ENCODE measurements at regions not wholly inside any gene's neighbourhood (a gene's known extent, or its start where the extent isn't known, plus 50 kb on each side); places are given as distances from the start of the nearest gene placed in this dataset.

DNA sequence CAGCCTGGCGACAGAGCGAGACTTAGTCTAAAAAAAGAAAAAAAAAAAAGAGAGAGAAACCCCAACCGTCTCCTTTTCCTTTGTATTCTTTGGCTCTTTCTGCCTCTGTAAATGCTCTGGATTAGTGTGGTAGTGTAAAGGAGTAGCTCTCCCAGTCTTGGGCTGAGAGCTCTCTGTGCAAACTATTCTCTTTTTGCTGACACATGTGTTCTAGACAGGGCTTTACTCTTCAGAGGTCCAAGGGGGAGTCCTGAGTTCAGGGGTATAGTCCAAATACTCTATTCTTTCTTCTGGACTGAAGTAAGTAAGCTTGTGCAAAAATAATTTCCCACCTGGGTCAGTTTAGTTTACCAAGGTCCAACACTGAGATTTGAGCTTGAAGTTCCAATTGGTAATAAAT lies 183.8 kb upstream of the KCNK2 start:
- peak; percentile 80 for TF ChIP-seq MAFK (IDR thresholded peaks at IDR 0.05; ENCODE audit: low read depth, low read length)
- TF ChIP-seq RFX5 (IDR thresholded peaks at IDR 0.05; ENCODE audit: low read depth, low read length) = no peak
- Histone ChIP-seq H2BK120ac (ENCODE audit: low read depth, low read length) (peak overlapping the region; percentile 74), H2BK5ac (ENCODE audit: low read depth, low read length, poor library complexity, severe bottlenecking) (no peak overlapping the region), H3K27me3 (ENCODE audit: control insufficient read depth, insufficient read depth, low read length) (no peaks in the 10 kb centered on the region), H2BK15ac (ENCODE audit: low read depth, low read length) (0 out of 3 replicates have a peak overlapping the region, but pooled peaks have one; percentile 26), H3K79me1 (ENCODE audit: low read depth in 1 of 2, low read length in 2 of 2) (no peaks in the 10 kb centered on the region), H3K9ac (ENCODE audit: low read depth, low read length) (no peak overlapping the region), H3K36me3 (ENCODE audit: control insufficient read depth, insufficient read depth, low read length) (no peaks in the 10 kb centered on the region), H3K14ac (replicated peaks; ENCODE audit: low read depth, low read length) (no peak overlapping the region), H4K8ac (ENCODE audit: low read depth in 2 of 2, low read length in 2 of 2) (no peak overlapping the region), H4K91ac (ENCODE audit: insufficient read depth, low read depth, low read length) (no peak overlapping the region), H3K23ac (ENCODE audit: low read depth, low read length) (no peak overlapping the region), H3K27ac (ENCODE audit: insufficient read depth, low read length) (no peak overlapping the region), H3K9me1 (ENCODE audit: insufficient read depth, low read length) (no peaks in the 10 kb centered on the region), H2BK20ac (ENCODE audit: low read depth, low read length) (peak overlapping the region; percentile 39; the same call in 1 of the 2 replicates), H4K5ac (ENCODE audit: low read depth, low read length) (no peak overlapping the region), H2AK5ac (ENCODE audit: low read depth, low read length) (no peak overlapping the region), H3K4me2 (ENCODE audit: low read depth, low read length) (no peak overlapping the region), H4K20me1 (ENCODE audit: insufficient read depth, low read length) (no peaks in the 10 kb centered on the region), H3K9me3 (ENCODE audit: control insufficient read depth, insufficient read depth, low read length) (no peaks in the 10 kb centered on the region), H3K4me3 (ENCODE audit: insufficient read depth, low read depth, low read length) (no peak overlapping the region), H2AK9ac (replicated peaks; ENCODE audit: low read depth, low read length, poor library complexity) (no peak overlapping the region), H3K4me1 (ENCODE audit: control insufficient read depth, insufficient read depth, low read length) (peaks cover 9% of the 10 kb centered on the region; the same call in 1 of the 2 replicates), H3K4ac (ENCODE audit: low read depth, low read length) (0 out of 2 replicates have a peak overlapping the region, but pooled peaks have one; percentile 29), H3K56ac (ENCODE audit: extremely low read depth, insufficient read depth, low read length) (no peak overlapping the region), H2AFZ (replicated peaks; ENCODE audit: low read length, poor library complexity) (no peak overlapping the region), H3K18ac (ENCODE audit: low read depth, low read length) (no peak overlapping the region; the same call in 1 of the 2 replicates)
- BruUV-seq (replicated peaks) = no TSS peak
- ChIA-PET CTCF (no interaction called here), POLR2A (ENCODE audit: unreplicated experiment) (no interaction called here)
- in situ Hi-C loops (cut with MboI; ENCODE audit: low sequenced_read_pairs) = no loop called here
- DNase-seq (no peak), ATAC-seq (ENCODE audit: low read depth) (no peak)
- intact Hi-C loops (cut with micrococcal nuclease) = no loop called here
- dilution Hi-C loops (cut with HindIII; ENCODE audit: low sequenced_read_pairs, unreplicated experiment) = no loop called here
- WGBS, 2 experiments (ENCODE audit: extremely low coverage in 2 of 2, insufficient read length in 1 of 2) = no CpG with 5 or more reads among the region's 3 CpGs

Data from IMR-90 (cell line).